DND-41 (cell line): ENCODE measurements at regions not wholly inside any gene's neighbourhood (a gene's known extent, or its start where the extent isn't known, plus 50 kb on each side); places are given as distances from the start of the nearest gene placed in this dataset.

ENCODE experiments used
- EZH2 ChIP-seq: IDR thresholded peaks from 3 replicates; pipeline ENCODE4 v1.6.1; 2012; ENCODE audit warnings: borderline replicate concordance, low read depth, mild to moderate bottlenecking, moderate library complexity, low read length, inconsistent platforms; ENCODE audit not compliant: severe bottlenecking
- TF ChIP-seq, protein P1 (sequence below): IDR thresholded peaks from 2 replicates; pipeline ENCODE4 v1.5.1; 2012; ENCODE audit warnings: borderline replicate concordance, low read length, moderate library complexity, mild to moderate bottlenecking; ENCODE audit not compliant: poor library complexity, severe bottlenecking; ENCODE audit errors: extremely low read depth

DNA sequence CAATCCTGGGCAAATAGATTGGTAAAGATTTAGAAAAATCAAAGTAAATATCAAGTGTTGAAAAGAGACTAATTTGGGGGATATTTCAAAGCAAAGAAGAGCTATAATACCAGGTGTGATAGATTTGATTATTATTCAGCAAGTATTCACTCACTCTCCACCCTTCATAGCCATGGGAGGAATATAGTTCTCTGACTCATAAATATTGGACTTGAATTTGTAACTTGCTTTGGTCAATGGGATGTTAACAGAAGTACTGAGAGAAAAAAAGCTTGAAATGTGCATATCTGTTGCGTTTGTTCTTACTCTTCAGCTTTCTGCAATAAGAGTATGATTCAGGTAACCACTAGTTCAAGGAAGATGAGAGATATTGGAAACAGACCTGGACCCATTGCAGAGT is 54.5 kb upstream of the IKZF2 start:
- TF ChIP-seq, protein P1, sequence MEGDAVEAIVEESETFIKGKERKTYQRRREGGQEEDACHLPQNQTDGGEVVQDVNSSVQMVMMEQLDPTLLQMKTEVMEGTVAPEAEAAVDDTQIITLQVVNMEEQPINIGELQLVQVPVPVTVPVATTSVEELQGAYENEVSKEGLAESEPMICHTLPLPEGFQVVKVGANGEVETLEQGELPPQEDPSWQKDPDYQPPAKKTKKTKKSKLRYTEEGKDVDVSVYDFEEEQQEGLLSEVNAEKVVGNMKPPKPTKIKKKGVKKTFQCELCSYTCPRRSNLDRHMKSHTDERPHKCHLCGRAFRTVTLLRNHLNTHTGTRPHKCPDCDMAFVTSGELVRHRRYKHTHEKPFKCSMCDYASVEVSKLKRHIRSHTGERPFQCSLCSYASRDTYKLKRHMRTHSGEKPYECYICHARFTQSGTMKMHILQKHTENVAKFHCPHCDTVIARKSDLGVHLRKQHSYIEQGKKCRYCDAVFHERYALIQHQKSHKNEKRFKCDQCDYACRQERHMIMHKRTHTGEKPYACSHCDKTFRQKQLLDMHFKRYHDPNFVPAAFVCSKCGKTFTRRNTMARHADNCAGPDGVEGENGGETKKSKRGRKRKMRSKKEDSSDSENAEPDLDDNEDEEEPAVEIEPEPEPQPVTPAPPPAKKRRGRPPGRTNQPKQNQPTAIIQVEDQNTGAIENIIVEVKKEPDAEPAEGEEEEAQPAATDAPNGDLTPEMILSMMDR, result no peak
- TF ChIP-seq EZH2, result no peak
